ENCODE measurements at regions not wholly inside any gene's neighbourhood (a gene's known extent, or its start where the extent isn't known, plus 50 kb on each side); places are given as distances from the start of the nearest gene placed in this dataset.
A peak's percentile ranks its signal among the peaks of the same experiment; 100 is the strongest.

DNA sequence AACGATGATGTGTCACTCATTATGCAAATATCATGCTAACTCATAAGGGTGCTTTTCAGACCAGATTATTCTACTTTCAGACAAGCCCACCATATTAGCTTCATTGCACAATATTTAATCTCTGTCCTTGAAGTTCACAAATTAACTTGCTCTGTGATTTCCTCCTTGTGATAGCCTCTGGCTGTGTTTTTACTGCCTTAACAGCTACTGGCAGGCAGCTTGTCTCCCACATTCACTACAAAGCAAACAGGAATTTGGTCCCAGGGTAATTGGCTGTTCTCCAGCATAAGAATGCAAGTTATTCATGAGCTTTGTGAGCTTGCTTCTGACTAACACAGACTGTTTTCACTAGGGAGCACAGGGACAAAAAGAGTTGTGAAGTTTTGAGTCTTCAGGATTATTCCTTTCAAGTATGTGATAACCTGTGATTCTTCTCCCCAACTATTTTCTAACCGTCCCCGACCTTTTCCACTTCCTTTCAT, 87.9 kb upstream of the HMCN1 start:
- DNase-seq (ENCODE audit: low read depth, low spot score) = peak; percentile 98

DNA sequence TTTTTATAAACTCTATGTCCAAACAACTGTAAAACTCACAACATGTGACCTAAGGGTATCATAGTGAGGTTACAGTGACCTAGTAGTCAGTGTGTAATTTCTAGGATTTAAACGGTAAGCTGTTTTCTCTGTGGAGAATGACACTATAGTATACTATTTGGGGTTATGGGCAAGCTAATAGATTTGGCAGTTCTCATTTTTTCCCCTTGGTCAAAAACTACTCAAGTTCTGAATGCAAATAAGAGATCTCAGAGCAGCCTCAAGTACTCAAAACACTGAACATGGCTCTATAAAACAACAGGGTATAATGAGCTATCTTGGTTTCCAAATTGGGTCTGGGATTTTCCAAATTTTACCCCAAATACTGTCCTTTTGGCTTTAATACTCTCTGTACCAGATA, 88.5 kb upstream of the HMCN1 start:
- DNase-seq (ENCODE audit: low read depth, low spot score) = no peak
- peak overlapping the region; percentile 82 for H3K27ac ChIP-seq

More for the DNA sequence above, 87.9 kb upstream of the HMCN1 start:
- H3K27ac ChIP-seq = peak overlapping the region; percentile 82

- peak overlapping the region; percentile 82 for H3K27ac ChIP-seq
- no peak for DNase-seq (ENCODE audit: low read depth, low spot score)
Measured at GRCh38 chr1:185645162-185645640, 89.0 kb upstream of the HMCN1 start.

GRCh38 chr1:185644531-185644930, 89.7 kb upstream of the HMCN1 start:
- peak; percentile 74 for DNase-seq (ENCODE audit: low read depth, low spot score)
- H3K27ac ChIP-seq = peak overlapping the region; percentile 82

- H3K27ac ChIP-seq = peak overlapping the region; percentile 82
- peak; percentile 99 for DNase-seq (ENCODE audit: low read depth, low spot score)
Measured at GRCh38 chr1:185636848-185637247, 97.3 kb upstream of the HMCN1 start.

DNA sequence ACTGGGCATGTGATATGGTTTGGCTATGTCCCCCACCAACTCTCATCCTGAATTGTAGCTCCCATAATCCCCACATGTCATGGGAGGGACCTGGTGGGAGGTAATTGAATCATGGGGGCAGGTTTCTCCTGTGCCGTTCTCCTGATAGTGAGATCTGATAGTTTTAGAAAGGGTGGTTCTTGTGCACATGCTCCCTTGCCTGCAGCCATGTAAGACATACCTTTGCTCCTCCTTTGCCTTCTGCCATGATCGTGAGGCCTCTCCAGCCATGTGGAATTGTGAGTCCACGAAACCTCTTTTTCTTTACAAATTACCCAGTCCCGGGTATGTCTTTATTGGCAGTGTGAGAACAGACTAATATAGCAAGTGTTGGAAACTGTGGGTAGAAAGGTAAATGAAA, 99.5 kb upstream of the HMCN1 start:
- no peak overlapping the region for H3K27ac ChIP-seq
- DNase-seq (ENCODE audit: low read depth, low spot score) = no peak

DNA sequence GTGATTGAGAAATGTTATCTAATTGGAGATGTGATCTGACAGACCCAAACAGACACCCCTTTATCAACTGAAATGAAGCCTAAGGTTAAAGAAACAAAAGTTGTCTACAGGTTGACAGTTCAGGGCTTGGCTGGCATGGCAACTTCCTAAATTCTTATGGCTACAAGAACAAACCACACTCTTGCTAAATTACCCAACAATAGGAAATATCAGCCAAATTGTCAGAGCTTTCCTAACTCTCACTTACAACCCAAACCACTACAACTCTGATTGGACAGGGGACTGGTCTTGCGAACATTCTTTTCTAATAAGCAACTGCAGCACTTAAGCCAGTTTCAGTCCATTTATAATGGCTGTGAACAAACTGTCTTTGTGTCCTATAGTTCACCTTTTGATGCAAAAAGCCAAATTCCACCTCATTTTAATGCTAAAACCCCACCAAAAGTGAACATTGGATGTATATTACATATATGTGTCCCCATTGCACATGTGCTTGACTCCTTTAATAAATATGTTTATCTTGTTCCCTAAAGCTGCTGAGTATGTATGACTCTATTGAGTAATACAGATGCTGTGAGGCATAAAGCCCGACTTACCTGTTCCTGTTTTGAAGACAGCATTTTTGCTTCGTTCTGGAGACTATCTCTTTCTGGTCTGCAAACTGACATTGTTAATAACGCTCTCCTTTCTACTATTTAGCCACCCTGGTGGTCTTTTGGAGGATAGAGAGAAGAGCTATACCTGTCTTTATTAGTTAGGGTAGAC, 101.3 kb upstream of the HMCN1 start:
- peak; percentile 68 for DNase-seq (ENCODE audit: low read depth, low spot score)

GRCh38 chr1:185631843-185632242, 102.3 kb upstream of the HMCN1 start:
- H3K27ac ChIP-seq = no peak overlapping the region
- no peak for DNase-seq (ENCODE audit: low read depth, low spot score)

More for the DNA sequence above, 101.3 kb upstream of the HMCN1 start:
- peak overlapping the region; percentile 29 for H3K27ac ChIP-seq

GRCh38 chr1:185627761-185628501, 106.3 kb upstream of the HMCN1 start:
- no peak for DNase-seq (ENCODE audit: low read depth, low spot score)
- no peak overlapping the region for H3K27ac ChIP-seq

DNA sequence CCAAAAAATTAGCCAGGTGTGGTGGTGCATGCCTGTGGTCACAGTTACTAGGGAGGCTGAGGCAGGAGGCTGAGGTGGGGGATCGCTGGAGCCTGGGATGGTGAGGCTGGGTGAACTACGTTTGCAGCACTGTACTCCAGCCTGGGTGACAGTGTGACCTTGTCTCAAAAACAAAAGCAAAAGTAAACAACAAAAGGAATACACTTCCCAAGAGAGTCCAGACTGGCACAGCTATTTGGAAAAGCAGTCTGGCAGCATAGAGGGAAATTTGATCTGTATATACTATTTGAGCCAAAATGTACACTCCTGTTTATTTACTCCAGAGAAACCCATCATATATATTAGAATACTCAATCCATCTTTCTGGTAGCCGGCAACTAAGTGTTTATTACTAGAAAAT, 107.0 kb upstream of the HMCN1 start:
- H3K27ac ChIP-seq = no peak overlapping the region
- DNase-seq (ENCODE audit: low read depth, low spot score) = no peak

DNA sequence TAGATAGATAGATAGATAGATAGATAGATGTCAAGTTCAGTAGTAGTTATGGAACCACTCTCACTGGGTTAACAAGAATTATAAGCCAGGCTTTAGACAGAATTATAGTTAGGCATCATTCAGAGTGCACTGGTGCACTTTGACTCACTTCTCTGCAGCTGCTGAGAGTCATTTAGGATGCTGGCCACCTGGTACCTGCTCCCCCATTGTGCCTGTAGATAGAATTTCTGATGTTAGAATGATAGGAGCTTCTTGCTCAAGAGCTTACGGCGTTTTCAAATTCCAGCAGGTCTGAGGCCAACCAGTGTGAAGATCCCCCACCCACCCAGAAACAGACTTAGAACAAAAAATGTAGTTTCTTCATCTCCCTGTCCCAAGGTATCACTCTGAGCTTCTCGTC, 107.8 kb upstream of the HMCN1 start:
- DNase-seq (ENCODE audit: low read depth, low spot score) = no peak
- no peak overlapping the region for H3K27ac ChIP-seq

DNA sequence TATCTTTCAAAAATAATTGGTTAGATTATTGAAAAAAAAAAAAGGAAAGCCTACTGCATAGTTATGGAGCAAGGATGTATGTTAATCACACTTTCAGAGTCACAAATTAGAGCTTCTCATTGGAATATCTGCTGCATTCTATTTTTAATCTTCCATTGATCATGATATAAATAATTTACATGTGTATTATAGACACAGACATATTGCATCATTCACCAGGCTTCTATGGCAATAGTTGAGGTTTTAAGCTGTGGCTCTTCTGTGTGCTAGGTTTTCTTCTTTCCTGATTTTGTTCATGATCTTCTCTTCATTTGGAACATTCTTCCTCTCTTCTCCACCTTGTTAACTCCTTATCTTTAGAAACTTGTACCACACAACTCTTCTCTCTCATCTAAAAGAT, 123.2 kb upstream of the HMCN1 start:
- DNase-seq (ENCODE audit: low read depth, low spot score) = no peak
- H3K27ac ChIP-seq = no peak overlapping the region

GRCh38 chr1:185608177-185608576, 126.0 kb upstream of the HMCN1 start:
- H3K27ac ChIP-seq = no peak overlapping the region
- DNase-seq (ENCODE audit: low read depth, low spot score) = no peak

GRCh38 chr1:185603158-185603557, 131.0 kb upstream of the HMCN1 start:
- no peak for DNase-seq (ENCODE audit: low read depth, low spot score)
- no peak overlapping the region for H3K27ac ChIP-seq

DNA sequence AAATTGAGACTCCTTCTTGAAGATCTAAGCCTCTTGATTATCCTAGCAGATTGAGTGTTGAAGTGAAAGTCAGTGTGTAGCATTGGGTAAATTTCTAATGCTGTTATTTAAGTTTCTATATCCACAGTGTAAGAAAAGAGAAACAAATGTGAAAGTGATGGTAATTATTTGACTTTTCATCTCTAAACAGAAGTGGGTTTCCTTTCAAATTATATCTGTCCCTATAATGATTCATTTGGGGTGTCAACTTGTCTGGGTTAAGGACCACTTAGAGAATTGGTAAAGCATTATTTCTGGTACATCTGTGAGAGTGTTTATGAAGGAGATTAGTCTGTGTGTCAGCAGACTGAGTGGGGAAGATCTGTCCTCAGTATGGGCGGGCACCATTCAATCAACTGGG, 133.0 kb upstream of the HMCN1 start:
- H3K27ac ChIP-seq = no peak overlapping the region
- DNase-seq (ENCODE audit: low read depth, low spot score) = no peak

- DNase-seq (ENCODE audit: low read depth, low spot score) = no peak
- H3K27ac ChIP-seq = no peak overlapping the region
Measured at GRCh38 chr1:185600641-185601040, 133.6 kb upstream of the HMCN1 start.

- no peak for DNase-seq (ENCODE audit: low read depth, low spot score)
Measured at GRCh38 chr1:185598332-185598731, 135.9 kb upstream of the HMCN1 start.

GRCh38 chr1:185595835-185596667, 138.1 kb upstream of the HMCN1 start:
- no peak for DNase-seq (ENCODE audit: low read depth, low spot score)
- no peak overlapping the region for H3K27ac ChIP-seq

More at GRCh38 chr1:185598332-185598731, 135.9 kb upstream of the HMCN1 start:
- H3K27ac ChIP-seq = no peak overlapping the region

GRCh38 chr1:185594786-185595410, 139.3 kb upstream of the HMCN1 start:
- H3K27ac ChIP-seq = no peak overlapping the region
- no peak for DNase-seq (ENCODE audit: low read depth, low spot score)

- no peak for DNase-seq (ENCODE audit: low read depth, low spot score)
- H3K27ac ChIP-seq = no peak overlapping the region
Measured at GRCh38 chr1:185593271-185593670, 140.9 kb upstream of the HMCN1 start.
